ENCODE measurements at regions not wholly inside any gene's neighbourhood (a gene's known extent, or its start where the extent isn't known, plus 50 kb on each side); places are given as distances from the start of the nearest gene placed in this dataset.

- Histone ChIP-seq H3K9me3 (replicated peaks in 1 of 2; ENCODE audit: control insufficient read depth in 1 of 2, insufficient read depth in 1 of 2, low read length in 2 of 2) (no peaks in the 10 kb centered on the region), H3K27me3 (ENCODE audit: control insufficient read depth in 2 of 2, insufficient read depth in 2 of 2, low read length in 2 of 2) (no peaks in the 10 kb centered on the region), H3K36me3 (replicated peaks in 1 of 2; ENCODE audit: control insufficient read depth in 1 of 2, insufficient read depth in 2 of 2, low read length in 2 of 2) (no peaks in the 10 kb centered on the region), H3K9ac (ENCODE audit: insufficient read depth, low read length, poor library complexity, severe bottlenecking) (no peak overlapping the region), H3K4me1 (ENCODE audit: control insufficient read depth in 1 of 2, insufficient read depth in 2 of 2, low read length in 2 of 2) (no peaks in the 10 kb centered on the region), H3K27ac (ENCODE audit: low read depth in 1 of 2, low read length in 2 of 2) (no peak overlapping the region), H4K20me1 (ENCODE audit: insufficient read depth, low read length) (no peaks in the 10 kb centered on the region), H3K4me2 (replicated peaks; ENCODE audit: extremely low read depth, low read length, poor library complexity, severe bottlenecking) (no peak overlapping the region), H3K79me2 (ENCODE audit: insufficient read depth, low read length) (no peaks in the 10 kb centered on the region), H2AFZ (ENCODE audit: insufficient read depth, low read depth, low read length, poor library complexity, severe bottlenecking) (no peak overlapping the region), H3K4me3 (replicated peaks in 1 of 3; ENCODE audit: low read depth in 2 of 3, low read length in 3 of 3) (no peak overlapping the region)
- Mint-ChIP-seq H3K27ac (no peak overlapping the region), H3K4me1 (no peaks in the 10 kb centered on the region), H3K4me3 (no peak overlapping the region), H3K9me3 (no peaks in the 10 kb centered on the region), H3K27me3 (ENCODE audit: low read depth in 3 of 3) (no peaks in the 10 kb centered on the region), H3K36me3 (no peaks in the 10 kb centered on the region)
- no peak for TF ChIP-seq CTCF (IDR thresholded peaks at IDR 0.05)
- DNase-seq, result no peak
- WGBS (ENCODE audit: insufficient coverage), result no CpG with 5 or more reads among the region's 3 CpGs
- intact Hi-C loops (cut with micrococcal nuclease), result no loop called here
These were observed 849.6 kb upstream of the POU3F4 start for GRCh38 chrX:82658492-82658891.

GRCh38 chrX:82666355-82666754 is 841.7 kb upstream of the POU3F4 start:
- DNase-seq, result no peak
- H3K4me2 ChIP-seq (replicated peaks; ENCODE audit: extremely low read depth, low read length, poor library complexity, severe bottlenecking), result no peak overlapping the region
- TF ChIP-seq CTCF (IDR thresholded peaks at IDR 0.05), result no peak
- no peaks in the 10 kb centered on the region for H3K9me3 ChIP-seq (replicated peaks in 1 of 2; ENCODE audit: control insufficient read depth in 1 of 2, insufficient read depth in 1 of 2, low read length in 2 of 2)
- intact Hi-C loops (cut with micrococcal nuclease), result no loop called here
- no peaks in the 10 kb centered on the region for H3K27me3 Mint-ChIP-seq (ENCODE audit: low read depth in 3 of 3)
- no peak overlapping the region for H3K4me3 Mint-ChIP-seq
- no peaks in the 10 kb centered on the region for H3K36me3 ChIP-seq (replicated peaks in 1 of 2; ENCODE audit: control insufficient read depth in 1 of 2, insufficient read depth in 2 of 2, low read length in 2 of 2)
- H2AFZ ChIP-seq (ENCODE audit: insufficient read depth, low read depth, low read length, poor library complexity, severe bottlenecking), result no peak overlapping the region
- H3K9ac ChIP-seq (ENCODE audit: insufficient read depth, low read length, poor library complexity, severe bottlenecking), result no peak overlapping the region
- H3K4me1 Mint-ChIP-seq, result no peaks in the 10 kb centered on the region
- H3K27me3 ChIP-seq (ENCODE audit: control insufficient read depth in 2 of 2, insufficient read depth in 2 of 2, low read length in 2 of 2), result no peaks in the 10 kb centered on the region
- no peaks in the 10 kb centered on the region for H3K36me3 Mint-ChIP-seq
- H3K79me2 ChIP-seq (ENCODE audit: insufficient read depth, low read length), result no peaks in the 10 kb centered on the region
- no peak overlapping the region for H3K27ac Mint-ChIP-seq
- H4K20me1 ChIP-seq (ENCODE audit: insufficient read depth, low read length), result no peaks in the 10 kb centered on the region
- H3K4me3 ChIP-seq (replicated peaks in 1 of 3; ENCODE audit: low read depth in 2 of 3, low read length in 3 of 3), result no peak overlapping the region
- H3K27ac ChIP-seq (ENCODE audit: low read depth in 1 of 2, low read length in 2 of 2), result no peak overlapping the region
- H3K9me3 Mint-ChIP-seq, result peaks cover 0 to 2% (median 0%) of the 10 kb centered on the region in 7 donors
- no peaks in the 10 kb centered on the region for H3K4me1 ChIP-seq (ENCODE audit: control insufficient read depth in 1 of 2, insufficient read depth in 2 of 2, low read length in 2 of 2)
- no CpG with 5 or more reads among the region's 3 CpGs for WGBS (ENCODE audit: insufficient coverage)
